ENCODE measurements at regions not wholly inside any gene's neighbourhood (a gene's known extent, or its start where the extent isn't known, plus 50 kb on each side); places are given as distances from the start of the nearest gene placed in this dataset.

GRCh38 chr5:58224221-58224620, 235.7 kb downstream of the PLK2 start:
- H3K4me1 Mint-ChIP-seq: no peaks in the 10 kb centered on the region
- H3K27ac Mint-ChIP-seq: no peak overlapping the region
- H3K27me3 Mint-ChIP-seq: no peaks in the 10 kb centered on the region
- no peak overlapping the region for H3K4me3 Mint-ChIP-seq
- no peaks in the 10 kb centered on the region for H3K36me3 Mint-ChIP-seq
- H3K9me3 Mint-ChIP-seq: peaks cover 0 to 12% (median 2%) of the 10 kb centered on the region in 7 donors
- no peak for ATAC-seq (ENCODE audit: low read depth in 2 of 2)
- DNase-seq: no peak

GRCh38 chr5:58215364-58215763, 244.5 kb downstream of the PLK2 start:
- no peaks in the 10 kb centered on the region for H3K36me3 Mint-ChIP-seq
- no peaks in the 10 kb centered on the region for H3K27me3 Mint-ChIP-seq
- no peaks in the 10 kb centered on the region for H3K4me1 Mint-ChIP-seq
- no peak for ATAC-seq (ENCODE audit: low read depth in 2 of 2)
- H3K27ac Mint-ChIP-seq: no peak overlapping the region
- peaks cover 0 to 15% (median 7%) of the 10 kb centered on the region in 7 donors for H3K9me3 Mint-ChIP-seq
- no peak for DNase-seq
- H3K4me3 Mint-ChIP-seq: no peak overlapping the region

GRCh38 chr5:58211441-58211840, 248.4 kb downstream of the PLK2 start:
- H3K36me3 Mint-ChIP-seq: no peaks in the 10 kb centered on the region
- H3K4me1 Mint-ChIP-seq: no peaks in the 10 kb centered on the region
- DNase-seq: no peak
- H3K27ac Mint-ChIP-seq: no peak overlapping the region
- H3K9me3 Mint-ChIP-seq: peaks cover 0 to 4% (median 3%) of the 10 kb centered on the region in 7 donors
- H3K4me3 Mint-ChIP-seq: no peak overlapping the region
- no peak for ATAC-seq (ENCODE audit: low read depth in 2 of 2)
- peaks cover 0 to 5% (median 0%) of the 10 kb centered on the region in 3 donors for H3K27me3 Mint-ChIP-seq

- Mint-ChIP-seq H3K27me3 (peaks cover 0 to 5% (median 5%) of the 10 kb centered on the region in 3 donors), H3K4me3 (no peak overlapping the region), H3K9me3 (peaks cover 0 to under 1% (median 0%) of the 10 kb centered on the region in 7 donors), H3K36me3 (no peaks in the 10 kb centered on the region), H3K4me1 (no peaks in the 10 kb centered on the region), H3K27ac (no peak overlapping the region)
- DNase-seq (no peak), ATAC-seq (ENCODE audit: low read depth in 2 of 2) (no peak)
These were observed 251.2 kb downstream of the PLK2 start for GRCh38 chr5:58208674-58209073.

GRCh38 chr5:58207076-58207475, 252.8 kb downstream of the PLK2 start:
- no peak overlapping the region for H3K4me3 Mint-ChIP-seq
- no peak overlapping the region for H3K27ac Mint-ChIP-seq
- H3K4me1 Mint-ChIP-seq: no peaks in the 10 kb centered on the region
- H3K36me3 Mint-ChIP-seq: no peaks in the 10 kb centered on the region
- DNase-seq (no peak), ATAC-seq (ENCODE audit: low read depth in 2 of 2) (no peak)
- peaks cover 0 to 5% (median 5%) of the 10 kb centered on the region in 3 donors for H3K27me3 Mint-ChIP-seq
- H3K9me3 Mint-ChIP-seq: peaks cover 0 to 5% (median 0%) of the 10 kb centered on the region in 7 donors

- no peaks in the 10 kb centered on the region for H3K36me3 Mint-ChIP-seq
- H3K4me1 Mint-ChIP-seq: no peaks in the 10 kb centered on the region
- H3K9me3 Mint-ChIP-seq: peaks cover 0 to 5% (median 0%) of the 10 kb centered on the region in 7 donors
- H3K27me3 Mint-ChIP-seq: peaks cover 0 to 5% (median 5%) of the 10 kb centered on the region in 3 donors
- no peak for ATAC-seq (ENCODE audit: low read depth in 2 of 2)
- no peak overlapping the region for H3K4me3 Mint-ChIP-seq
- DNase-seq: no peak
- H3K27ac Mint-ChIP-seq: no peak overlapping the region
These were observed 254.9 kb downstream of the PLK2 start for GRCh38 chr5:58204966-58205365.

GRCh38 chr5:58202941-58203444, 256.9 kb downstream of the PLK2 start:
- no peak overlapping the region for H3K27ac Mint-ChIP-seq

GRCh38 chr5:58201922-58202648, 257.8 kb downstream of the PLK2 start:
- Mint-ChIP-seq H3K27ac (no peak overlapping the region), H3K36me3 (no peaks in the 10 kb centered on the region), H3K27me3 (peaks cover 0 to 5% (median 0%) of the 10 kb centered on the region in 3 donors), H3K9me3 (peaks cover 0 to 5% (median 0%) of the 10 kb centered on the region in 7 donors), H3K4me3 (no peak overlapping the region), H3K4me1 (no peaks in the 10 kb centered on the region)
- DNase-seq (no peak), ATAC-seq (ENCODE audit: low read depth in 2 of 2) (no peak)

More at GRCh38 chr5:58202941-58203444, 256.9 kb downstream of the PLK2 start:
- ATAC-seq (ENCODE audit: low read depth in 2 of 2) (no peak), DNase-seq (no peak)
- H3K36me3 Mint-ChIP-seq: no peaks in the 10 kb centered on the region
- H3K4me1 Mint-ChIP-seq: no peaks in the 10 kb centered on the region
- peaks cover 0 to 5% (median 0%) of the 10 kb centered on the region in 7 donors for H3K9me3 Mint-ChIP-seq
- peaks cover 0 to 5% (median 4%) of the 10 kb centered on the region in 3 donors for H3K27me3 Mint-ChIP-seq
- no peak overlapping the region for H3K4me3 Mint-ChIP-seq

- no peak for ATAC-seq (ENCODE audit: low read depth in 2 of 2)
- DNase-seq: no peak
- H3K27ac Mint-ChIP-seq: no peak overlapping the region
- no peak overlapping the region for H3K4me3 Mint-ChIP-seq
- no peaks in the 10 kb centered on the region for H3K4me1 Mint-ChIP-seq
- no peaks in the 10 kb centered on the region for H3K36me3 Mint-ChIP-seq
- H3K9me3 Mint-ChIP-seq: peaks cover 0 to 21% (median 4%) of the 10 kb centered on the region in 7 donors
- H3K27me3 Mint-ChIP-seq: peaks cover 0 to 5% (median 0%) of the 10 kb centered on the region in 3 donors
These were observed 259.4 kb downstream of the PLK2 start for GRCh38 chr5:58200451-58200850.

- ATAC-seq (ENCODE audit: low read depth in 2 of 2) (no peak), DNase-seq (no peak)
- Mint-ChIP-seq H3K4me3 (no peak overlapping the region), H3K36me3 (no peaks in the 10 kb centered on the region), H3K4me1 (no peaks in the 10 kb centered on the region), H3K9me3 (peaks cover 0 to 25% (median 4%) of the 10 kb centered on the region in 7 donors), H3K27ac (no peak overlapping the region), H3K27me3 (no peaks in the 10 kb centered on the region)
These were observed 260.8 kb downstream of the PLK2 start for GRCh38 chr5:58199087-58199486.

GRCh38 chr5:58198330-58198729, 261.6 kb downstream of the PLK2 start:
- Mint-ChIP-seq H3K4me3 (no peak overlapping the region), H3K9me3 (peaks cover 0 to 25% (median 4%) of the 10 kb centered on the region in 7 donors), H3K27ac (peak overlapping the region in 1 of 6 donors; percentile 19), H3K36me3 (no peaks in the 10 kb centered on the region), H3K4me1 (no peaks in the 10 kb centered on the region), H3K27me3 (no peaks in the 10 kb centered on the region)
- no peak for ATAC-seq (ENCODE audit: low read depth in 2 of 2)
- no peak for DNase-seq

- DNase-seq (no peak), ATAC-seq (ENCODE audit: low read depth in 2 of 2) (no peak)
- Mint-ChIP-seq H3K27ac (no peak overlapping the region), H3K4me1 (no peaks in the 10 kb centered on the region), H3K4me3 (no peak overlapping the region), H3K36me3 (no peaks in the 10 kb centered on the region), H3K27me3 (no peaks in the 10 kb centered on the region), H3K9me3 (peaks cover 0 to 25% (median 4%) of the 10 kb centered on the region in 7 donors)
These were observed 262.0 kb downstream of the PLK2 start for GRCh38 chr5:58197875-58198274.

GRCh38 chr5:58191443-58191842, 268.4 kb downstream of the PLK2 start:
- Mint-ChIP-seq H3K27ac (no peak overlapping the region), H3K4me1 (no peaks in the 10 kb centered on the region), H3K4me3 (no peak overlapping the region), H3K27me3 (no peaks in the 10 kb centered on the region), H3K9me3 (peaks cover 0 to 14% (median 4%) of the 10 kb centered on the region in 7 donors), H3K36me3 (no peaks in the 10 kb centered on the region)
- DNase-seq (no peak), ATAC-seq (ENCODE audit: low read depth in 2 of 2) (no peak)

GRCh38 chr5:58188262-58188651, 271.6 kb downstream of the PLK2 start:
- Mint-ChIP-seq H3K36me3 (no peaks in the 10 kb centered on the region), H3K27ac (no peak overlapping the region), H3K27me3 (no peaks in the 10 kb centered on the region), H3K4me3 (no peak overlapping the region), H3K4me1 (no peaks in the 10 kb centered on the region), H3K9me3 (no peaks in the 10 kb centered on the region)
- DNase-seq (no peak), ATAC-seq (ENCODE audit: low read depth in 2 of 2) (no peak)

Data from naive B cell (primary cell).